HCT116 (cell line): ENCODE measurements at regions not wholly inside any gene's neighbourhood (a gene's known extent, or its start where the extent isn't known, plus 50 kb on each side); places are given as distances from the start of the nearest gene placed in this dataset.

ENCODE experiments used
- ATAC-seq: fragments of 200-7000 bp; cut with Tn5 transposase; 2 replicates; pipeline ENCODE4 v1.9.1; 2020; ENCODE audit warnings: mild to moderate bottlenecking, moderate library complexity
- BruUV-seq: library from RNA; stranded (reverse); fragments of 400-500 nt; replicated peaks from 2 replicates; lab custom pipeline; 2021; lab: Mats Ljungman, UMichigan
- CTCF ChIA-PET: fragments of 300-600 bp; sonication (Branson Sonifier 250); formaldehyde crosslinking; loops from one replicate; lab custom pipeline; 2021; ENCODE audit warnings: antibody characterized with exemption; lab: Charles Lee
- POLR2A ChIA-PET: fragments of 300-600, 350-600 bp; sonication (Branson Sonifier 250); formaldehyde crosslinking; loops from one replicate; lab custom pipeline; 2021; ENCODE audit warnings: antibody characterized with exemption; lab: Charles Lee
- RAD21 ChIA-PET, 2 experiments: fragments of 300-600 bp; sonication (Branson Sonifier 250); formaldehyde crosslinking; loops; one replicate each; lab custom pipeline; 2023; ENCODE audit warnings: low total read pairs in 2 of 2; ENCODE audit not compliant: uncharacterized antibody in 2 of 2, unreplicated experiment in 2 of 2, low non-redundant PET in 1 of 2; lab: Charles Lee
- DNase-seq: peaks from one replicate; pipeline ENCODE4 v3.0.0-alpha.2; 2010; ENCODE audit warnings: low read depth, low spot score
- H2AFZ ChIP-seq: fragments of 200-600 bp; shearing (Covaris generic), sonication (generic); 2 replicates; pipeline ENCODE4 v1.6.1; 2017; ENCODE audit warnings: low read depth, mixed run types, mixed read lengths, antibody characterized with exemption, low read length; ENCODE audit not compliant: poor library complexity, severe bottlenecking
- H3K27ac ChIP-seq: 2 replicates; pipeline ENCODE4 v1.5.1; 2012; ENCODE audit warnings: low read depth, low read length
- H3K27me3 ChIP-seq: fragments of 200-600 bp; sonication (generic); 2 replicates; pipeline ENCODE4 v1.6.1; 2016; ENCODE audit warnings: mixed run types, low read length, mixed read lengths; ENCODE audit not compliant: insufficient read depth
- H3K36me3 ChIP-seq, 2 experiments: fragments of 200-500 bp in 1 of 2; fragments of 200-600 bp in 1 of 2; sonication (Bioruptor generic) in 1 of 2; sonication (generic) in 1 of 2; 2 replicates each; pipeline versions ENCODE4 v1.5.1 to v1.6.1; 2014 to 2016; ENCODE audit warnings: low read length in 2 of 2, inconsistent platforms in 1 of 2, mixed read lengths in 1 of 2, mixed run types in 1 of 2; ENCODE audit not compliant: insufficient read depth in 2 of 2, control insufficient read depth in 1 of 2
- H3K4me1 ChIP-seq, 2 experiments: fragments of 200-600 bp in 1 of 2; sonication (generic) in 1 of 2; 2 replicates each; pipeline versions ENCODE4 v1.5.1 to v1.6.1; 2012 to 2017; ENCODE audit warnings: low read length in 2 of 2, inconsistent platforms in 1 of 2, mild to moderate bottlenecking in 1 of 2, mixed read lengths in 1 of 2, mixed run types in 1 of 2, moderate library complexity in 1 of 2; ENCODE audit not compliant: insufficient read depth in 2 of 2, control insufficient read depth in 1 of 2
- H3K4me2 ChIP-seq: fragments of 200-600 bp; sonication (generic); 2 replicates; pipeline ENCODE4 v1.6.1; 2017; ENCODE audit warnings: mixed run types, low read length, mixed read lengths
- H3K4me3 ChIP-seq, 2 experiments: fragments of 200-600 bp in 1 of 2; sonication (generic) in 1 of 2; replicated peaks in 1 of 2; 2 replicates each; pipeline ENCODE4 v1.5.1; 2011 to 2016; ENCODE audit warnings: low read length in 2 of 2, control low read depth in 1 of 2, low read depth in 1 of 2, mild to moderate bottlenecking in 1 of 2, mixed read lengths in 1 of 2, mixed run types in 1 of 2
- H3K79me2 ChIP-seq: fragments of 200-600 bp; sonication (generic); 2 replicates; pipeline ENCODE4 v1.6.1; 2017; ENCODE audit warnings: mild to moderate bottlenecking, mixed run types, low read length, moderate library complexity, mixed read lengths; ENCODE audit not compliant: insufficient read depth
- H3K9ac ChIP-seq: fragments of 200-600 bp; sonication (generic); 2 replicates; pipeline ENCODE4 v1.6.1; 2016; ENCODE audit warnings: low read length, mixed read lengths
- H3K9me2 ChIP-seq: fragments of 200-600 bp; sonication (generic), shearing (Covaris generic); 2 replicates; pipeline ENCODE4 v1.6.1; 2017; ENCODE audit warnings: mixed run types, mild to moderate bottlenecking, moderate library complexity; ENCODE audit not compliant: insufficient read depth
- H3K9me3 ChIP-seq, 2 experiments: fragments of 200-500 bp in 1 of 2; fragments of 200-600 bp in 1 of 2; sonication (Bioruptor generic) in 1 of 2; sonication (generic) in 1 of 2; 2 replicates each; pipeline ENCODE4 v1.6.1; 2014 to 2017; ENCODE audit warnings: low read length in 2 of 2, mixed read lengths in 2 of 2, inconsistent platforms in 1 of 2, low read depth in 1 of 2, mild to moderate bottlenecking in 1 of 2, mixed run types in 1 of 2, moderate library complexity in 1 of 2; ENCODE audit not compliant: control insufficient read depth in 1 of 2, insufficient read depth in 1 of 2
- H4K20me1 ChIP-seq: fragments of 200-600 bp; sonication (generic), shearing (Covaris generic); 2 replicates; pipeline ENCODE4 v1.6.1; 2017; ENCODE audit warnings: mixed run types, mild to moderate bottlenecking, moderate library complexity; ENCODE audit not compliant: insufficient read depth
- CBX3 ChIP-seq: IDR thresholded peaks from 2 replicates; pipeline ENCODE4 v1.6.1; 2012; ENCODE audit warnings: low read depth
- CEBPB ChIP-seq: IDR thresholded peaks from 2 replicates; pipeline ENCODE4 v1.6.1; 2012; ENCODE audit warnings: low read depth
- ELF1 ChIP-seq: IDR thresholded peaks from 2 replicates; pipeline ENCODE4 v1.6.1; 2012; ENCODE audit warnings: low read depth, borderline replicate concordance
- EZH2 ChIP-seq: fragments of 200-600 bp; sonication (generic); IDR thresholded peaks from 2 replicates; pipeline ENCODE4 v1.6.1; 2017; ENCODE audit warnings: antibody characterized with exemption, mixed run types
- EZH2phosphoT487 ChIP-seq: fragments of 200-600 bp; IDR thresholded peaks from 2 replicates; pipeline ENCODE4 v1.6.1; 2018; ENCODE audit warnings: antibody characterized with exemption, borderline replicate concordance
- FOSL1 ChIP-seq: IDR thresholded peaks from 2 replicates; pipeline ENCODE4 v1.6.1; 2012; ENCODE audit warnings: low read depth
- JUND ChIP-seq: IDR thresholded peaks from 2 replicates; pipeline ENCODE4 v1.6.1; 2012
- POLR2A ChIP-seq: IDR thresholded peaks from 2 replicates; pipeline ENCODE4 v1.7.0; 2011; ENCODE audit warnings: borderline replicate concordance; ENCODE audit not compliant: insufficient read depth, insufficient read length; ENCODE audit errors: extremely low read depth
- POLR2AphosphoS5 ChIP-seq: IDR thresholded peaks from 2 replicates; pipeline ENCODE4 v1.6.1; 2011; ENCODE audit warnings: mild to moderate bottlenecking, low read depth, low read length, moderate library complexity
- RAD21 ChIP-seq: IDR thresholded peaks from 2 replicates; pipeline ENCODE4 v1.6.1; 2012; ENCODE audit warnings: low read depth, mild to moderate bottlenecking
- SIN3A ChIP-seq: IDR thresholded peaks from 2 replicates; pipeline ENCODE4 v1.6.1; 2012; ENCODE audit warnings: low read depth
- SP1 ChIP-seq: IDR thresholded peaks from 2 replicates; pipeline ENCODE4 v1.6.1; 2012; ENCODE audit warnings: low read depth
- SRF ChIP-seq: IDR thresholded peaks from 2 replicates; pipeline ENCODE4 v1.6.1; 2012; ENCODE audit warnings: low read depth
- TCF7L2 ChIP-seq: IDR thresholded peaks from 2 replicates; pipeline ENCODE4 v1.7.0; 2011; ENCODE audit warnings: borderline replicate concordance, inconsistent platforms; ENCODE audit not compliant: insufficient read depth, insufficient read length; ENCODE audit errors: extremely low read depth
- YY1 ChIP-seq: IDR thresholded peaks from 2 replicates; pipeline ENCODE4 v1.6.1; 2011; ENCODE audit warnings: low read length, low read depth, moderate library complexity, mild to moderate bottlenecking; ENCODE audit not compliant: insufficient replicate concordance; ENCODE audit errors: extremely low read depth
- ZFX ChIP-seq: fragments of 450-650 bp; IDR thresholded peaks from 2 replicates; pipeline ENCODE4 v1.6.1; 2017
- ZNF274 ChIP-seq: fragments of 200-500 bp; sonication (Bioruptor generic); IDR thresholded peaks from 2 replicates; pipeline ENCODE4 v1.6.1; 2014; ENCODE audit warnings: mild to moderate bottlenecking, low read depth, low read length, inconsistent platforms
- intact Hi-C: fragments of 100-400 bp; cut with micrococcal nuclease; formaldehyde crosslinking; loops from 2 replicates; pipeline ENCODE4 v1.10.0; 2022
- TF ChIP-seq, protein P1 (sequence below), 3 experiments: fragments of 200-600 bp in 1 of 3; sonication (generic) in 1 of 3; IDR thresholded peaks in 2 of 3; conservative IDR thresholded peaks in 1 of 3; 2 replicates each; pipeline ENCODE4 v1.5.1; 2012 to 2017; ENCODE audit warnings: low read depth in 2 of 3, low read length in 2 of 3, antibody characterized with exemption in 1 of 3, borderline replicate concordance in 1 of 3, control low read depth in 1 of 3, mild to moderate bottlenecking in 1 of 3, mixed read lengths in 1 of 3, mixed run types in 1 of 3, moderate library complexity in 1 of 3; ENCODE audit not compliant: insufficient read depth in 1 of 3
- TF ChIP-seq, protein P2 (sequence below): IDR thresholded peaks from 2 replicates; pipeline ENCODE4 v1.6.1; 2012; ENCODE audit warnings: low read depth
- TF ChIP-seq, protein P3 (sequence below): IDR thresholded peaks from 2 replicates; pipeline ENCODE4 v1.6.1; 2012

DNA sequence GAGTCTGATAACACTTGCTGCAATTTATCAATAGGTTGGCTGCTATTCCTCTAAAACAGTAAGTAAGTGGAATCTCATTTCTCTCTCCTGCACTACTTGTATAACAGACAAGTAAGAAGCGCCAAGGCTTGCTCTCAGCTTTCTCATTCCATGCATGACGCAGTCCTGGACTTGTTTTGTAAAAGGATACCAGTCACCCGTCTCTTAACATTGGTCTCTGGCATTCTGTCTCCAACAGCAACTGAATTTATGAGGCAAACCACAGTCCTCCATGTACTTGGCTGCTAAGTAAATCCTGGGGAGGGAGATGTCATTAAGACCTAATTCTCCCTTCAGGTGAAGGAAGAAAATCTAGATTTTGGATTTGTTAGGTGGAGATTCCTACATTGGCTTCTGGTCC is 115.4 kb downstream of the OPN5 start:
- DNase-seq (no peak), ATAC-seq (no peak)
- no peaks in the 10 kb centered on the region for H3K9me2 ChIP-seq
- ChIA-PET CTCF (no interaction called here), POLR2A (no interaction called here), RAD21 (no interaction called here)
- H3K79me2 ChIP-seq = no peaks in the 10 kb centered on the region
- no peaks in the 10 kb centered on the region for H3K27me3 ChIP-seq
- intact Hi-C loops = no loop called here
- no peaks in the 10 kb centered on the region for H3K9me3 ChIP-seq
- H3K36me3 ChIP-seq = no peaks in the 10 kb centered on the region
- TF ChIP-seq ELF1 = no peak
- no peak for TF ChIP-seq ZNF274
- TF ChIP-seq CBX3 = no peak
- no peak for TF ChIP-seq RAD21
- no peak for TF ChIP-seq YY1
- no peak for TF ChIP-seq SRF
- TF ChIP-seq, protein P1, sequence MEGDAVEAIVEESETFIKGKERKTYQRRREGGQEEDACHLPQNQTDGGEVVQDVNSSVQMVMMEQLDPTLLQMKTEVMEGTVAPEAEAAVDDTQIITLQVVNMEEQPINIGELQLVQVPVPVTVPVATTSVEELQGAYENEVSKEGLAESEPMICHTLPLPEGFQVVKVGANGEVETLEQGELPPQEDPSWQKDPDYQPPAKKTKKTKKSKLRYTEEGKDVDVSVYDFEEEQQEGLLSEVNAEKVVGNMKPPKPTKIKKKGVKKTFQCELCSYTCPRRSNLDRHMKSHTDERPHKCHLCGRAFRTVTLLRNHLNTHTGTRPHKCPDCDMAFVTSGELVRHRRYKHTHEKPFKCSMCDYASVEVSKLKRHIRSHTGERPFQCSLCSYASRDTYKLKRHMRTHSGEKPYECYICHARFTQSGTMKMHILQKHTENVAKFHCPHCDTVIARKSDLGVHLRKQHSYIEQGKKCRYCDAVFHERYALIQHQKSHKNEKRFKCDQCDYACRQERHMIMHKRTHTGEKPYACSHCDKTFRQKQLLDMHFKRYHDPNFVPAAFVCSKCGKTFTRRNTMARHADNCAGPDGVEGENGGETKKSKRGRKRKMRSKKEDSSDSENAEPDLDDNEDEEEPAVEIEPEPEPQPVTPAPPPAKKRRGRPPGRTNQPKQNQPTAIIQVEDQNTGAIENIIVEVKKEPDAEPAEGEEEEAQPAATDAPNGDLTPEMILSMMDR (IDR thresholded peaks at IDR 0.05 in 2 of 3, conservative IDR thresholded peaks at IDR 0.05 in 1 of 3; ENCODE audit: borderline replicate concordance in 1 of 3, insufficient read depth in 1 of 3, low read depth in 2 of 3, low read length in 2 of 3) = no peak
- TF ChIP-seq TCF7L2 = no peak
- no peak for TF ChIP-seq JUND
- TF ChIP-seq SP1 = no peak
- TF ChIP-seq ZFX = no peak
- TF ChIP-seq POLR2A = no peak
- TF ChIP-seq FOSL1 = no peak
- no peak for TF ChIP-seq EZH2phosphoT487
- TF ChIP-seq, protein P2, sequence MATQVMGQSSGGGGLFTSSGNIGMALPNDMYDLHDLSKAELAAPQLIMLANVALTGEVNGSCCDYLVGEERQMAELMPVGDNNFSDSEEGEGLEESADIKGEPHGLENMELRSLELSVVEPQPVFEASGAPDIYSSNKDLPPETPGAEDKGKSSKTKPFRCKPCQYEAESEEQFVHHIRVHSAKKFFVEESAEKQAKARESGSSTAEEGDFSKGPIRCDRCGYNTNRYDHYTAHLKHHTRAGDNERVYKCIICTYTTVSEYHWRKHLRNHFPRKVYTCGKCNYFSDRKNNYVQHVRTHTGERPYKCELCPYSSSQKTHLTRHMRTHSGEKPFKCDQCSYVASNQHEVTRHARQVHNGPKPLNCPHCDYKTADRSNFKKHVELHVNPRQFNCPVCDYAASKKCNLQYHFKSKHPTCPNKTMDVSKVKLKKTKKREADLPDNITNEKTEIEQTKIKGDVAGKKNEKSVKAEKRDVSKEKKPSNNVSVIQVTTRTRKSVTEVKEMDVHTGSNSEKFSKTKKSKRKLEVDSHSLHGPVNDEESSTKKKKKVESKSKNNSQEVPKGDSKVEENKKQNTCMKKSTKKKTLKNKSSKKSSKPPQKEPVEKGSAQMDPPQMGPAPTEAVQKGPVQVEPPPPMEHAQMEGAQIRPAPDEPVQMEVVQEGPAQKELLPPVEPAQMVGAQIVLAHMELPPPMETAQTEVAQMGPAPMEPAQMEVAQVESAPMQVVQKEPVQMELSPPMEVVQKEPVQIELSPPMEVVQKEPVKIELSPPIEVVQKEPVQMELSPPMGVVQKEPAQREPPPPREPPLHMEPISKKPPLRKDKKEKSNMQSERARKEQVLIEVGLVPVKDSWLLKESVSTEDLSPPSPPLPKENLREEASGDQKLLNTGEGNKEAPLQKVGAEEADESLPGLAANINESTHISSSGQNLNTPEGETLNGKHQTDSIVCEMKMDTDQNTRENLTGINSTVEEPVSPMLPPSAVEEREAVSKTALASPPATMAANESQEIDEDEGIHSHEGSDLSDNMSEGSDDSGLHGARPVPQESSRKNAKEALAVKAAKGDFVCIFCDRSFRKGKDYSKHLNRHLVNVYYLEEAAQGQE = no peak
- TF ChIP-seq CEBPB = no peak
- no peak for TF ChIP-seq EZH2
- TF ChIP-seq POLR2AphosphoS5 = no peak
- no peak for TF ChIP-seq SIN3A
- TF ChIP-seq, protein P3, sequence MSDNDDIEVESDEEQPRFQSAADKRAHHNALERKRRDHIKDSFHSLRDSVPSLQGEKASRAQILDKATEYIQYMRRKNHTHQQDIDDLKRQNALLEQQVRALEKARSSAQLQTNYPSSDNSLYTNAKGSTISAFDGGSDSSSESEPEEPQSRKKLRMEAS = no peak
- no peak overlapping the region for H3K27ac ChIP-seq
- no peak overlapping the region for H2AFZ ChIP-seq
- H3K9ac ChIP-seq = no peak overlapping the region
- no peaks in the 10 kb centered on the region for H3K4me1 ChIP-seq
- H3K4me3 ChIP-seq = no peak overlapping the region
- H4K20me1 ChIP-seq = no peaks in the 10 kb centered on the region
- H3K4me2 ChIP-seq = no peak overlapping the region
- no TSS peak for BruUV-seq
